ENCODE measurements at regions not wholly inside any gene's neighbourhood (a gene's known extent, or its start where the extent isn't known, plus 50 kb on each side); places are given as distances from the start of the nearest gene placed in this dataset.
A peak's percentile ranks its signal among the peaks of the same experiment; 100 is the strongest.

DNA sequence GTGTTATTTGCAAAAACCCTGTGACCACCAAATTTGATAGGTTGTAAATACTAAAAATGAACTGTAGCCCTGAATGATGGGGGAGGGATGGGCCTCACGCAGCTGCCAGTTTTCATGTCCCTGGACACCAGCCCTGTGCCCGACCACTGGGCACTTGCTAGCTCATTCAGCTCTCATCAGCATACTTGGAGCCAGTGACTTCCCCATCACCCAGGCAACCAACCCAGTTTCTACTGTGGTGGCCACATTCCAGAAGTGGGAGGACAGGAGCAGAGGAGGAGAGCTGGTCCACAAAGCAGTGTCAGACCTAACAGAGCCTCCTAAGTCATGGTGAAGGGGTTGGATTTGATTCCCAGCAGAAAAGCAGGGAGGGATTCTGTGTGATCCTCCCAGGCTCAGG, 128.2 kb downstream of the CPEB2 start:
- Mint-ChIP-seq H3K9me3 (peaks cover under 1 to 9% (median 4%) of the 10 kb centered on the region in 7 donors), H3K27me3 (ENCODE audit: low read depth in 3 of 3) (peaks cover 0 to 4% (median 0%) of the 10 kb centered on the region in 3 donors), H3K27ac (peak overlapping the region in 1 of 7 donors; percentile 19), H3K4me3 (no peak overlapping the region), H3K4me1 (no peaks in the 10 kb centered on the region), H3K36me3 (no peaks in the 10 kb centered on the region)
- no peak overlapping the region for H2AFZ ChIP-seq (ENCODE audit: insufficient read depth, low read depth, low read length, poor library complexity, severe bottlenecking)
- no peaks in the 10 kb centered on the region for H3K36me3 ChIP-seq (replicated peaks in 1 of 2; ENCODE audit: control insufficient read depth in 1 of 2, insufficient read depth in 2 of 2, low read length in 2 of 2)
- no peak overlapping the region for H3K9ac ChIP-seq (ENCODE audit: insufficient read depth, low read length, poor library complexity, severe bottlenecking)
- TF ChIP-seq CTCF (IDR thresholded peaks at IDR 0.05): no peak
- intact Hi-C loops (cut with micrococcal nuclease): no loop called here
- H3K9me3 ChIP-seq (replicated peaks in 1 of 2; ENCODE audit: control insufficient read depth in 1 of 2, insufficient read depth in 1 of 2, low read length in 2 of 2): peaks cover under 1% of the 10 kb centered on the region in 2 donors
- WGBS (ENCODE audit: insufficient coverage): no CpG with 5 or more reads among the region's 2 CpGs
- H3K27ac ChIP-seq (ENCODE audit: low read depth in 1 of 2, low read length in 2 of 2): no peak overlapping the region
- no peak overlapping the region for H3K4me3 ChIP-seq (replicated peaks in 1 of 3; ENCODE audit: low read depth in 2 of 3, low read length in 3 of 3)
- H3K27me3 ChIP-seq (ENCODE audit: control insufficient read depth in 2 of 2, insufficient read depth in 2 of 2, low read length in 2 of 2): no peaks in the 10 kb centered on the region
- no peak for DNase-seq
- no peaks in the 10 kb centered on the region for H3K4me1 ChIP-seq (ENCODE audit: control insufficient read depth in 1 of 2, insufficient read depth in 2 of 2, low read length in 2 of 2)
- no peaks in the 10 kb centered on the region for H4K20me1 ChIP-seq (ENCODE audit: insufficient read depth, low read length)
- no peak overlapping the region for H3K4me2 ChIP-seq (replicated peaks; ENCODE audit: extremely low read depth, low read length, poor library complexity, severe bottlenecking)
- H3K79me2 ChIP-seq (ENCODE audit: insufficient read depth, low read length): no peaks in the 10 kb centered on the region

- WGBS (ENCODE audit: insufficient coverage): 91% methylated on average over 6 of the region's 7 CpGs
- Mint-ChIP-seq H3K4me1 (no peaks in the 10 kb centered on the region), H3K27ac (no peak overlapping the region), H3K27me3 (ENCODE audit: low read depth in 3 of 3) (peaks cover 0 to 1% (median 0%) of the 10 kb centered on the region in 3 donors), H3K4me3 (no peak overlapping the region), H3K9me3 (peaks cover 11 to 19% (median 14%) of the 10 kb centered on the region in 7 donors), H3K36me3 (no peaks in the 10 kb centered on the region)
- H3K4me3 ChIP-seq (replicated peaks in 1 of 3; ENCODE audit: low read depth in 2 of 3, low read length in 3 of 3): no peak overlapping the region
- no peak overlapping the region for H3K27ac ChIP-seq (ENCODE audit: low read depth in 1 of 2, low read length in 2 of 2)
- no peaks in the 10 kb centered on the region for H3K79me2 ChIP-seq (ENCODE audit: insufficient read depth, low read length)
- H3K4me2 ChIP-seq (replicated peaks; ENCODE audit: extremely low read depth, low read length, poor library complexity, severe bottlenecking): no peak overlapping the region
- no peak overlapping the region for H3K9ac ChIP-seq (ENCODE audit: insufficient read depth, low read length, poor library complexity, severe bottlenecking)
- no peaks in the 10 kb centered on the region for H4K20me1 ChIP-seq (ENCODE audit: insufficient read depth, low read length)
- H2AFZ ChIP-seq (ENCODE audit: insufficient read depth, low read depth, low read length, poor library complexity, severe bottlenecking): no peak overlapping the region
- no peaks in the 10 kb centered on the region for H3K4me1 ChIP-seq (ENCODE audit: control insufficient read depth in 1 of 2, insufficient read depth in 2 of 2, low read length in 2 of 2)
- H3K9me3 ChIP-seq (replicated peaks in 1 of 2; ENCODE audit: control insufficient read depth in 1 of 2, insufficient read depth in 1 of 2, low read length in 2 of 2): peaks cover 7 to 8% of the 10 kb centered on the region in 2 donors
- TF ChIP-seq CTCF (IDR thresholded peaks at IDR 0.05): no peak
- DNase-seq: no peak
- H3K36me3 ChIP-seq (replicated peaks in 1 of 2; ENCODE audit: control insufficient read depth in 1 of 2, insufficient read depth in 2 of 2, low read length in 2 of 2): no peaks in the 10 kb centered on the region
- intact Hi-C loops (cut with micrococcal nuclease): no loop called here
- no peaks in the 10 kb centered on the region for H3K27me3 ChIP-seq (ENCODE audit: control insufficient read depth in 2 of 2, insufficient read depth in 2 of 2, low read length in 2 of 2)
These were observed 129.3 kb downstream of the CPEB2 start for GRCh38 chr4:15131551-15131950.

Data from CD14-positive monocyte (primary cell).